DMS153 (cell line): ENCODE measurements at regions not wholly inside any gene's neighbourhood (a gene's known extent, or its start where the extent isn't known, plus 50 kb on each side); places are given as distances from the start of the nearest gene placed in this dataset.
"Not testable (repeated sequence)": the region's sequence is repeated elsewhere in the genome, so short reads cannot be mapped to it uniquely, and the experiment has no call there.

ENCODE experiments used
- DNase-seq: peaks from one replicate; lab custom pipeline; 2025; lab: John Stamatoyannopoulos, UW

DNA sequence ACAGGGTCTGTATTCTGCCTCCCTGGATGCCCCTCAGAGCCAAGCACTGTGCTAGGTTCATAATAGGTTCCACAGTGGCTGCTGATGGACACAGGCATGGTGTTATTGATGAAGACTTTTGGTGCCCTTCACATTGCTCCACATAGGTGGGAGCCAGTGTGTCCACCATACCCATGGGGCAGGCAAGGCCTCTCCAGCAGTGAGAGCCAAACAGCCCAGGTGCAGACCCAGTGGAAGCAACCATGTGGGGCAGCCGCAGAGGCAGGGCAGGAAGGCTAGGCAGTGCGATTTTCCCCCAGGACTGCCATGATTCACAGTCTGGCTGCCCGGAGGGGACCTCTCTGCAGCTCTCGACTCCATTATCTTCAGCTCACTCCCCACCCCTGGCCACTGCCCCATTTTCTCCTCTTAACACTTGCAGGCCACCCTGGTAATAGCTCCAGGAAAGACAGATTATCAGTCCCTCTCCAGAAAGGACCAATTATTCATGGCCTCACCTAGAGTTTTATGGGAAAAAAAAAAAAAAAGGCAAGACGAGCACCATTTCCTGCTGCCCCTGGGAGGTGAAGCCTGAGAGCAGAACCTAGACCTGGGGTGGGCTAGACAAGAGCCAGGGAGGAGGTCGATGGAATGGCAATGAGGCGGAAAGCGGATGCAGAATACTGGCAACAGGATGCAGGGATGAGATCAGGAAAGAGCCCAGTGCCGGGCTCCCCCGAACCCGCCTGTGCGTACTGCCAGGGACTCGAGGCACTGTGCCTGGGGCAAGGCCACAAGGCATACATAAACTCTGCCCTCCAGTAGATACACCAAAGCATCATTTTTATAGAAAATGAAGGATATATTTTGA lies 343.0 kb upstream of the NCAM1 start:
- DNase-seq = no peak

DNA sequence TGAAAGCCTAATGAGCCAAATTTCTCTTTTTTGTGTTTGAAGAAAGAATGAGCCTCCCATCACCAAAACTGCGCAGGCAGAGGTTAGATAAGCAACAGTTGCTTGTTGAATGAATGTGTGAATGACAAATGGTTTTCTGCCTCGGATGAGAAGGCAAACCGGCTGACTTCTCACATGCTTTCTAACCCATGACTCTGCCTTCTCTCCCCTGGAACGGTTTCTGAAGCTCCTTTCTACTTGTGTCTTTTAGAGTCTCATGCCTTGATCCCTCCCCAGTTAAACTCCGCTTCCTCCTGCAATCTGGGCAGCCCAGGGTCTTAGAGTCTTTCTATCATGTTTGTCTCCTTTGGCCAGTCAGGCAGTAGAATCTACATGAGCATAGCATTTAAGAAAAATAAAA lies 342.1 kb upstream of the NCAM1 start:
- DNase-seq = no peak

DNA sequence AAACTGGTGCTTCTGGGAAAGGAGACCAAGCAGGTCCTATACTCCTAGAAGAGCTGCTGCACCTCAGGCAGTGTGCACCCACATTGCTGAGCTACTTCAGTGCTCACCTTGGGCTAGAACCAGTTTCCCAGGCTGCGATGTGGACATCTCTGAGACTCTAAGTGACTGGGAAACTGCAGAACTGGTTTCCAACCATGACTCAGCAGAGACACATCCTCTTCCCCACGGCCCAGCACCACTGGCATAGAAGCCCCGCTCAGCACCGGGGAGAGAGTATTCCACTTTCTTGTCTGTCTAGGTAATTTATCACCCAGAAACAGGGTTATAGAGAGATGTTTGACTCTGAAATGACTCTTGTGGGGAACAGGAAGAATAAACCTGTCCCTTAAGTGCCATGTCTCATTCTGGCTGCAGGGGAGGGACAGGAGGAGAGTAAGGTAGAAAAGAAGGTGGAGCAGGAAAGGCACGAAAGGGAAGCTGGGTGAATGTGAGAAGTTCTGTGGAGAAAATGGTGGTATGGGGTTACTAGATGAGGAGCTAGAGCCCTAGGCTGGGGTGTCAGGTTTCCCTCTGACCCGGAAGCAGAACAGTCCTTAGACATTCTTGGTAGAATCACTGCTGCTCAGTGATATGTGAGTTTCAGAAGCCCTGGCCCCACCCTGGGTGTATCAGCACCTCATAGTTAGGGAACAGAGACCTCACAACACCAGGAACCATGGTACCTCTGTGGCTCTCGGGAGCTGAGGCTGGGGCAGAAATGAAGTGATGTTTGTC lies 340.4 kb upstream of the NCAM1 start:
- no peak for DNase-seq

DNA sequence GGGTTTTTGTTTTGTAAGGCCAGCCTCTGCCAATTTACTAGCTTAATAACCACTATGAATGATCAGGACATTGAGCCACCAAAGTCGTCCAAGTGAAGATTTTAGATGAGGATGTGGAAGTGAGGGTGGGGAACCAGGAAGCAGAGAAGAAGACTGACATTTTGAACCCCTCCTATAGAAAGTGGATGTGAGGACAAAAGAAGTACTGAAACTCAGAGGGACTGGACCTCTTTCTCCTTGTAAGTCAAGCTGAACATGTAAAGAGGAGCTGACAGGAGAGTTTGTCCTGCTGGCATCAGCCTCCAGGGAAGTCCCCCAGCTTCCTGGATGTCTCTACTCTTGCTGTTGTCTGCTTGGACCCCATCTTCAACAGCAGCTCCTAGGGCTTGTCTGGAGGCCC lies 338.2 kb upstream of the NCAM1 start:
- DNase-seq = no peak

DNA sequence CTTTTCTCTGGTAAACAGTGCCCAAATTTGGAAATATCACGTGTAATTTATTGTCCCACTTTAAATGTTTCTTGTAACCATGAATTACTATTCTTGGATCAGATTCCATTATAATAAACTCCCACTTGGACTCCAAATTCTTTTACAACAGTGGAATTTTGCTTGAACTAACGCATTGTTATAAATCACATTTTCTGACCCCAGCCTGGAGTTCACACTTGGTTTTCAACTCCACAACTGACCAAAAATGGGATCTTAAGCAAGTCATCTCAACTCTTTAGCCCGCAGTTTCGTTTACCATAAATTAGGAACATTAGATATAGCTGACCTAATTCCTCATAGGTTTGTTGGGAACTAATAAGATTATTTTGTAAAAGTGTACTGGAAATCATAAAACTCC lies 336.8 kb upstream of the NCAM1 start:
- DNase-seq = no peak

DNA sequence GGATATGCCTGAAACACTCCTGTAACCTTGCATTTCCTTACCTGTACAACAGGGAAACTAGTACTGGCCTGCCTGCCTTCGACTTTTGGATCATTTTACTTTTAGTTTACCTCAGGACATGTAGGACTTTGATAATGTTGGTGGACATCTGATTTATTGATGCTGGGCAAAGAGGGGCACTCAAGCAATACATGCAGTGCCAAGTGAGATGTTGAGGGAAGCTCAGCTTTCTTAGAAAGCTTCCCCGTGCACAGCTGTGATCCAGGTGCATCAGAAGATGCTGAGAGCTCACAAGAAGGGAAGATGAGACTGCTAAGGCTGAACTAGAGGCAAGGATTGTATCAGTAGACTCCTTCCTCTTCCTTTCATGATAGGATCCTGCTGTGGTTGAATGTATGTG lies 336.2 kb upstream of the NCAM1 start:
- DNase-seq = not testable (repeated sequence)

DNA sequence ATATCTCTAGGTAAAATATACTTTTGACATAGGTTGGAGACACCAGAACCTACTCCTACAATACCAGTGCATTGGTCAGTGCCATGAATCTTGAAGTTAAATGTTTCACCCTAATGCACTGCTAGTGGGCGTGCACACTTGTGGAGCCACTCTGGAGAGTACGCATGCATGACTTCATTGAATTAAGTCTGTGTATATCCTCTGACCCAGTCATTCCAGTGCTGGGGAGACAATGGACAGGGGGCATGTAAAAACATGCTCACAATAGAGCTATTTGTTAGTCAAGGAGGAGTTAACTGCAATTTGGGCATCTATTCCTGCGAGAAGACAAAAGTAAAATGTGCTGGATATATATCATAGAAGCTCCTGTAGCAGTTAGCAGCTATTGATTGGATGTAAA lies 335.4 kb upstream of the NCAM1 start:
- DNase-seq = no peak

DNA sequence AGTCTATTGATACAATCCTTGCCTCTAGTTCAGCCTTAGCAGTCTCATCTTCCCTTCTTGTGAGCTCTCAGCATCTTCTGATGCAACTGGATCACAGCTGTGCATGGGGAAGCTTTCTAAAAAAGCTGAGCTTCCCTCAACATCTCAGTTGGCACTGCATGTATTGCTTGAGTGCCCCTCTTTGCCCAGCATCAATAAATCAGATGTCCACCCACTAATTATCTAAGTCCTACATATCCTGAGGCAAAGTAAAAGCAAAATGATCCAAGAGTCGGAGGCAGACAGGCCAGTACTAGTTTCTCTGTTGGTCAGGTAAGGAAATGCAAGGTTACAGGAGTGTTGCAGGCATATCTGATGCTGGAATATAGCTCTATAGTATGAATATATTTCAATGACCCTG lies 334.5 kb upstream of the NCAM1 start:
- no peak for DNase-seq

DNA sequence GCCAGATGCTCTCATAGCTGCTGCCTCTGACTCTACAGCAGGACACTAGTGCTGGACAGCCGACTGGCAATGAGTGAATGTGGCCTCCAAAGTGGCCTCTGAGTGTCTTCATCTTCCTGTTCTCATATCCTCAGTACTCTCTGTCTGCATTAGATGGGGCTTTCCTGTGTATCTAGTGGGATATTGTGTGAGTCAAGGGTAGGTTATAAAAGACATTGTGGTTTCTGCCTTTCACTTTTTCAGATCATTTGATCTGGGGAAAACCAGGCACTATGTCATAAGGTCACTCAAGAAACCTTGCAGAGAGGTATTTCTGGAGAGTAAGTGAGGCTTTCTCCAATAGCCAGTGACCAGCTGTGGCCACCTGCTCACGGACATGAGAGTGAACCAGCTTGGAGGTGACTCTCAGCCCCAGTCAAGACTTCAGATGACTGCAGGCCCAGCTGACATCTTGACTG lies 333.6 kb upstream of the NCAM1 start:
- no peak for DNase-seq

DNA sequence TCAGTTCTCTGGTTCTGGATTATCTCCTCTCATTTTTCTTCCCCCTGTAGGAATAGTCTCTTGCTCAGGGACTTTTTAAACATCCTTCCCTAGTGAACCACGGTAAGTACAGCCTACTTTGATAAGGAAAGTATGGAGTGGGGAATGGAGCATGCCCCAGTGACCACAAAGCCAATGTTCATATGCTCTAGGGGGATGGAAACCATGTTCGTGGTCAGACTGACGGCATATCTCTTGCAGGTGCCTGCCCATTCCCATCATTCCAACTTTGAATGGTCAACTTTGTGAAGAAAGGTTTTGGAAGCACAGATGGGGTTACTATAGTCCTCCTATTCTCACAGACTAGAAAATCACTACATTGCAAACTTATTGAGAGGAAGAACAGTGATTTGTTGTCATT lies 332.5 kb upstream of the NCAM1 start:
- DNase-seq = no peak

DNA sequence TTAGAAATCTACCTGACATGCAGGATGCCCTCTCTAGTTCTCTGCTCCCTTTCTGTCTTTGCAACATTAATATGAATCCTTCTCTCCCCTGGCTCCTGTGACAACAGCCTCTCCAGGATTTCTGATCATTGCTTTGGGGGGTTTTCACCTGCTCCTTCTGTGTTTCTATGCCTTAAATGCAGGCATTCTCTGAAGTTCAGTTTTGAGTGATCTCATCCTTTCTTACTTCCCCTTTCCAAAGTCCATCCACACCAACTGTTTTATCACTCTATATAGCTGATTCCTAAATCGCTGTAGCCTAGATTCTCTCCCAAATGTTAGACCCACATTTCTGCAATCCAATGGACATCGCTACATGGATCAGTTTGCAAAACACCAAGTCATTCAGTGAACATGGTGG lies 330.7 kb upstream of the NCAM1 start:
- DNase-seq = no peak

DNA sequence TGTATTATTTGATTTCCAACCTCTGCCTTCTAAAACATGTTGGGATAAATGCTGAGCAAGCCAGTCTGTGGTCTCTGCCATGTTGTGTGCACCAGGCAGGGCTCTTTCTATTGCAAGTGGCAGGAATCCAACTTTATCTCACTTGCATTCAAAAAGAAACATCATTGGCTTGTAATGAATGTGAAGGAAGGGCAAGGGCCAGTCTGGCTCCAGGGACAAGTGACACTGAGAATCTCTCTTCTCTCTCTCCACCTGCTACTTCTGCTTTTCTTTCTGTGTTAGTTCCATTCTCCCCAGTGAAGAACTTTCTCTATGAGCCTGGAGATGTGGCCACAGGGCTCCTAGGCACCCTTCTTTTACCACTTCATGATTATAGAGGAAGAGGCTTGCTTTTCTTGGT lies 329.9 kb upstream of the NCAM1 start:
- DNase-seq = no peak

DNA sequence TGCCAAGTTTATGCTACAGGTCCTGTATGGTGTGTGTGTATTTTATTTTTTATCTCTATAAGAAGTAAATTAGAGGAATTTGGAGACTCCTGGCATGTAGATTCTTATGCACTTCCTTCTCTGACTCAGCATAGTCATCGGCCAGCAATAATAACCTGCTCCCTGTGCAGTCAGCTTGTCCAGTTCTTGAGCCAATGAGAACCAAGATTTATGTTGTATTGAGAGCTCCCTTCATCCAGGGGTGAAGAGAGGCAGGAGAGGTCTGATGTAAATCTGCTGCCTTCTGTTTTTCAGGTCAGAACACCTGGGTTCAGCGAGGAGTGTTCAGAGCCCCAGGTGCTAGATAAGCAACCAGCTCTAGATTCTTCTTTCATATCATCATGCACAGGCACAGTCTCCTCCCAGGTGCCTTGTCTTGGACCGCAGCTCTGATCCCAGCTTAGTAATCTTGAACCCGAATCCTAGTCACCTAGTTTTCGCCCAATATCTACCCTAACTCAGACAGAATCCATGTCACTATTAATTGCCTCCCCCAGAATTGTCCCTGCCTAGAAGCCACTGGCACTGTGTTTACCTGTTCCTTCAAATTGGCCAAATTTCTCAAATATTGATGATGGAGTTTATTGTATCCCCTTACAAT lies 328.2 kb upstream of the NCAM1 start:
- DNase-seq = no peak

DNA sequence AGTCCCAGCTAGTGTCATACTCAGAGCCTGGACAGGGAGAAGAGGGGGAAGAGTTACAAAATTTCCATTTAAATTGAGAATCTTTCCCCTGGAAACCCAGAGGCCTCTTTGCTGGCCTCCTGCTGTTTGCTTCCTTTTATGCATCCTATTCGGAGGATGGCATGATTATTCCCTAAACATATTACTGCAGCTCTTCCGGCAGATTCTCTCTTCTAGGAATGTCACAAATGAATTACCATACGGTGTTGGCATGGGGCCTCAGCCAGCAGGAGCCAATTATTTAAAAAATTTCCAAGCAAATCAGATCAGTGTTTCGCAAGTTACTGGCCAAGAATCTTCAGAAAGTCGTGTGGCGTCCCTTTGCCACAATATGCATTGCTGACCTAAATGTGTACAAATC lies 326.7 kb upstream of the NCAM1 start:
- DNase-seq = no peak

DNA sequence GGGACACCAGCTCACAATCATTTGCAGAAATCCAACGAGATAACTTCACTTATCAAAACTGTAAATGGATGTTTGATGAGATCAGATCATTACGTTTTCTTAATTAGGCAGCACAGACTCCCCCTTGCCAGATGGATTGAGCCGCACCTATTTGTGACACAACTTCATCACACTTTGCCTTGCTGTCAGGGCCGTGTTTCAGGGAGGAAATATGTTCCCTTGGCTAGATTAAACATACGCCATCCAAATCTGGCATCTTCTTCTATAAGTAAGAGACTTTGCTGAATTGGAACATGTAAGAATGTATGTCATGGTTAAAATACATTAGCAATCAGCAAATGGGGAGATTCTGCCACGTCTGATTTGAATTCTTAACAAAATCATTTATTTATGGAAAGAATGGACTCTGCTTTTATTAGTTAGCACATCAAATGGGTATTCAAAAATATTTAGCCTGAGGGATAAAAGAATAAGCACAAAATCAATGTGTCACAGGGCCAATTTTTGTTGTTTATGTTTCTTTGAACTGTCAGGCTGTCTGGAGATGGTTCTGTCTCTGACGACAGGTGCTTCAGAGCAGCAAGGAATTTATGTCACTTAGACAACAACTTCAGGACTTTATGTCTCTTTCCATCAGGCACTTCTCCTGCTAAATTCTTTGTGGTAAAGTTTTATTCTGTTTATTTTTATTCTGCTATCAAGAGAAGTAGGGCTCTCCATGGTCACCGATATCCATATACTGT lies 326.1 kb upstream of the NCAM1 start:
- DNase-seq = no peak

DNA sequence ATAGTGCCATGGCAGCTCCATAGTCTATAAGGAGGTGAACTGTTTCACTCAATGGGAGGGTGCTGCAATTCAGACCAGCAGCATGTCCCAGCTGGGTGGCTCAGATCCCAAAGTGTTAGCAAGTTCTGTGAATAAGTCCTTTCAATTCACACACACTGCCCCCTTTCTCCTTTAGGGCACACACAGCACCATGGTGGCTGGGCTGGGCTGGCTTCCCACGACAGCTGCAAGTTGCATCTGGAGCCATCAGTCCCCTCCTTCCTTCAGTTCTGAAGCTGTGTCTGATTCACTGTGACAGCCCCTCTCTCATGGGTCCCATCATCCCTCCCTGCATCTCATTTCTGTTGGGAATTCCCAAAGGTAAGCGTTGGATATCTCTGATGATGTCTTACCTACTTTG lies 324.1 kb upstream of the NCAM1 start:
- no peak for DNase-seq

DNA sequence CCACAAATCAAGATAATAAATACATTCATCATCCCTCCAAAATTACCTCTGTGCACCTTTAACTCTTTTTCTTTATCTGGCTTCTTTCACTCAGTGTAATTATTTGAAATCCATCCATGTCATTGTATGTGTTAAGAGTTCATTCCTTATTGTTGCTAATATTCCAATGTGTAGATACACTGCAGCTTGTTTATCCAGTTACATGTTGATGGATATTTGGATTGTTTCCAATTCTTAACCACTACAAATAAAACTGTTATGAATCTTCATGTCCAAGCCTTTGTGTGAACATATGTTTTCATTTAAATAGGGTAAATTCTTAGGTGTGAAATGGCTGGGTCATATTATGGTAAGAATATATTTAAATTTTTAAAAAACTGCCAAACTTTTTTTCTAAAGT lies 323.3 kb upstream of the NCAM1 start:
- DNase-seq = no peak

DNA sequence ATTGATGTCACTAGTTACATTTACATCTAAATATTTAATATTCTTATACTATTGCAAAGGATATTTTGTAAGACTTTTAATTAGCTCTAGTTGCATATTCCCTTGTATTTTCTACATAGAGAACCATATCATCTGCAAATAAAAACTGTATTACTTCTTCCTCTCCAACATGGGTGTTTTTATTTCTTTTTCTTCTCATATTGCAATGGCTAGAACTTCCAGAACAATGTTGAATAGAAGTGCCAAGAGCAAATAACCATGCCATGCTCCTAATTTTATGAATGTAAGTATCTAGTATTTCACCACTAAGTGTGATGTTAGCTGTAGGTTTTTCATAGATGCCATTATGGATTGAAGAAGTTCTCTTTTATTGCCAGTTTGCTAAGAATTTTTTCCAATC lies 321.8 kb upstream of the NCAM1 start:
- no peak for DNase-seq

DNA sequence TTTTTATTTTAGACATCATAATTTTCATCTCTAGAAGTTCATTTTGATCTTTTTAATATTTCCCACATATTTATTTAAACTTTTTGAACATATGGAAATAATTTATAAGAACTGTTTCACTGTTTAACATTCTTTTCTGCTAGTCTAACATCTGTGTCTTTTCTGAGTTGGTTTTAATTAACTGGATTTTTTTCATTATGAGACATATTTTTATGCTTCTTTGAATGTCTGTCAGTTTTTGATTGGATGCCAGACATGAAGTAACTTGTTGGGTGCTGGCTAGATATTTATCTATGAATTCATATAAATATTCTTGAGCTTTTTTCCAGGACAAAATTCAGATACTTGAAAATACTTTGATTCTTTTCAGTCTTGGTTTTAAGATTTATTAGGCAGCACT lies 317.8 kb upstream of the NCAM1 start:
- no peak for DNase-seq

DNA sequence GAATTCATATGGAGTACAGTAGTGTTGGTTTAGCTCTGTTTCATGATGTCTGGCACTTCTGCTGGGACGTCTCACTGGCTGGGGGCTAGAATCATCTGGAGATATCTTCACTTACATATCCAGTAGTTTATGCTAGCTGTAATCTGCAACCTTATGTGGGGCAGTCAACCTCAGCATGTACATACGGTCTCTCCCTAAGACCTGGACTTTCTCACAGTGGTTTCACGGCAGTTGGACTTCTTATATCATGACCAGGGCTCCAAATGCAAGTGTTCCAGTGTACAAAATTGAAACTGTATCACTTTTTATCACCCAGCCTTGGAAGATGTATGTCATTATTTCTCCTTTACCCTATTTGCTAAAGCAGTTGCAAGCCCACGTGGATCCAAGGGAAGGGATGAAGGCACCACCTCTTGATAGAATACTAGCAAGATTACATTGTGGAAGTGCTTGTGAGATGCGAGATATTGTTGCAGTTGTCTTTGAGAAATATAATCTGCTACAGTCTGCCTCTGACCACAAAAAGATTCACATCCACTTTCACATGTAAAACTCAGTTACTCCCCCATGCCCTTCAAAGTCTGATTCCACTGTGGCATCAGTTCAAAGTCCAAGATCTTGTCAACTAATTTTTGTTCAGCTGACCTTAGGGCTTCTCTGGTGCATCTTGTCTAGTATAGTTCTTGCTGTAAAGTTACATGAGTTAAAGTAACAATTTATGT lies 316.6 kb upstream of the NCAM1 start:
- DNase-seq = no peak

DNA sequence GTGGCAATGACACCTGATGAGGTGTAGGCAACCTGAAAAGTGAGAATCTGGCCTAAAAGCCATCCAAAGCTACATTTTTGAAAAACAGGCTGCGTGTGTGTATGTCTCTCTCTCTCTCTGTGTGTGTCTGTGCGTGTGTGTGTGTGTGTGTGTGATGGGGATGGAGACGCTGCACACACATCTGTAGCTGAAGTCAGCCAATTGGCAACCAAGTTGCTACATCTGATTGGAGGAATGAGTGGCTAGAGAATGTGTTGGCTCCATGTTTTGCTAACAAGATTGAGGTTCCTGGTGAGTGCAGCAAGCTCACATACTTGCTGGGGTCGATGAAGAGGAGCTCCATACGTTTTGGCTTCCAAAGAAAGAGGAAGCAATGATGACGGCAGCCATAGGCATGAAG lies 311.4 kb upstream of the NCAM1 start:
- no peak for DNase-seq

DNA sequence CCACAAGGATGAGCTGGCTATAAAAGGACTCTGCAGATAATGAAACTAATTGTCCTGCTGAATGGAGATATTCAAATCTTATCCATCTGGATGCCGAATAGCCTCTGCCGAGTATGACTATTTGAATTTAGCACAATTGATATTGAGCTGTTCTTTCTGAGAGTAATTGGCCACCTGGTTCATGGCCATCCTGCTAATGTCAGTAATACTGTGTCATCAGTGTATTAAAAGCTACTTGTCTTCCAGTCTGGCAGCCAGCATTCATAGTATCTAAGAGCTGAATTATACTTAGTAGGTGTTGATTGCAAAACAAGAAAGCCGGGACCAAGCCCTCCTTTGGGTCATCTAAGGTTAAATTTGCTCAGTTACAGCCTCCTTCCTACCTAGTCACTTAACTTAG lies 310.7 kb upstream of the NCAM1 start:
- DNase-seq = no peak
